Stimulated activated CD4-positive, alpha-beta T cell treated with anti-CD3 and anti-CD28 coated beads, Interleukin-12 subunit alpha, Interleukin-12 subunit beta, amount 100 ng/mL, for 48 hours (primary cell): ENCODE measurements at regions not wholly inside any gene's neighbourhood (a gene's known extent, or its start where the extent isn't known, plus 50 kb on each side); places are given as distances from the start of the nearest gene placed in this dataset.

Experiments used
- DNase-seq, 3 donors: peaks; one replicate each; pipeline ENCODE4 v3.0.0-alpha.2; 2020; ENCODE audit warnings: low read depth in 2 of 3, low spot score in 1 of 3

DNA sequence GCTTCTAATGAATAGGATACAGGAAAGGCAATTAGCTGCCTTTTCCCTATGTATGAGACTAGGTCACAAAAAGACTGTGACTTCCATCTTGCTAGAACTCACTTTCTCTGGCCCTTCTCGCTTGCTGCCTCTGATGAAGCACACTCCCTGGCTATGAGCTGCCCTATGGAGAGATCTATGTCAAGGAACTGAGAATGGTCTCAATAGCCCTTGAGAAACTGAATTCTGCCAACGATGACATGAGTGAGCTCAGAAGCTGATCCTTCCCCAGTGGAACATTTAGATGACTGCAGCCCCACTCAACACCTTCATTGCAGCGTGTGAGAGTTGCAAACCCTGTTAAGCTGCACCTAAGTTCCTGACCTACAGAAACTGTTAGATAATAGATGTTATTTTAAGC, 309.8 kb downstream of the COG6 start:
- DNase-seq: no peak

DNA sequence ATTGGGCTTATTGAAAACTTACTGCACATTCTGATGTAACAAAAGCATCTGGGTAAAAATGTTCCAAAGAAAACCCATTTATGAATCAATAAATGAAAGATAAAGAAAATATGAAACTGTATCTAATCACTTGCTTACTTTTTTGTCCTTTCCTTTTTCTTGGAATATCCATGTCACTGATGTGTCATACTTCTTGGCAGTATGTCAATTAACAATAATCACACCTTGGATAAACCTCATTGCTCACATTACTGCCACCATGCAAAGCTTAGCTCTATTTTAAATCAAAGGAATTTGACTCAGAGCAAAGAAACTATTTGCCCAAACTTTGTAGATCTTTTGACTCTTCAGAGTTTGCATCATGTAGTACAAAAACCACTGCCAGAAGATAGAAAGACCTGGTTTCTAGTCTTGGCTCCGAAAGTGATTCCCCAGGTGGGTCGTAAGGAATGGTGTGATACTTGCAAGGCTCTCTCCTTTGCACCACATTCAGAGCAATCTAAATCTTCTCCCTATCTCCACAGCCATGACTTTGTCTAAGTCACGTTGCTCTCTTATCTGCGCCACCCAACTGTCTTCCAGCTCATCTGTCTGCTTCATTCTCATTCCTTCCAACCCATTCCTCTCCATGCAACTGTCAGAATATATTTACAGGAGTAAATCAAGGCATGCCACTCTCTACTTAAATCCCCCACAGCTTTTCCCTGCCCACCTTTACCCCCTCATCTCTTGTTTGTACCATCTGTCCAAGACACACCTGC, 311.9 kb downstream of the COG6 start:
- DNase-seq: no peak

DNA sequence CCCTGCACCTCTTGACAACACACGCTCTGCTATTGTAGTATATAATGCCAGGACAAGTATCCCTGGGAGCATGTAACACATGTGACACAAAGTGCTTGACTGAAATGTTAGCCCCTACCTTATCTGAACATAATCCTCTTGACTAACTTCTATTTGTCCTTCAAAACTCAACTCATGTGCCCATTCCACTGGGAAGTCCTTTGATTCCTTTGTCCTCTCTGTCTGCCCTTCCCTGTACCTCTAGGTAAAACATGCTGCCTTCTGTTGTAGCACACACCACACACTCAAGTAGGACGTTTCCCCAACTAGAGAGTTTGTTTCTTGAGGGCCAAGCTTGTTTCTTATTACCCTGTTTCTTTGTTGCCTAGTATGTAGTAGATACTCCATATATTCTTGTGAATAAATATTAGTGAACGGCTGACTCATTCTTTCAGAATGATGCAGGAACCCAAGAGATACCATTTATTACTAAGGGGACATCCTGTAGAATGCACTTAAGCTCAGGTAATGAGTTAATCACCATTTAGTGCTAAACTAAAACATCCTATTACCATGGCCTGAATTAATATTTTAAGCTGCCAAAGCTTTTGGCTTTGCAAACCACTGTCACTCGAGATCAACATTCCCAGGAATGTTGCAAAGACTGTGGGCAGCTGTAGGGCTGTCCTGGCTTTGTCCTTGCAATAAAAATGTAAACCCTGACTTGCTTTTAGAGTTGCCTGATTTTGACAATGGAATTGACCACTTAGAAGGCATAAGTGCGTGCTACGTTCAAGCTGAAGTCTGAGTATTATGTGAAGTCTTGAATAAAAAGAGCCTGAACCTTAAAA, 313.4 kb downstream of the COG6 start:
- no peak for DNase-seq

DNA sequence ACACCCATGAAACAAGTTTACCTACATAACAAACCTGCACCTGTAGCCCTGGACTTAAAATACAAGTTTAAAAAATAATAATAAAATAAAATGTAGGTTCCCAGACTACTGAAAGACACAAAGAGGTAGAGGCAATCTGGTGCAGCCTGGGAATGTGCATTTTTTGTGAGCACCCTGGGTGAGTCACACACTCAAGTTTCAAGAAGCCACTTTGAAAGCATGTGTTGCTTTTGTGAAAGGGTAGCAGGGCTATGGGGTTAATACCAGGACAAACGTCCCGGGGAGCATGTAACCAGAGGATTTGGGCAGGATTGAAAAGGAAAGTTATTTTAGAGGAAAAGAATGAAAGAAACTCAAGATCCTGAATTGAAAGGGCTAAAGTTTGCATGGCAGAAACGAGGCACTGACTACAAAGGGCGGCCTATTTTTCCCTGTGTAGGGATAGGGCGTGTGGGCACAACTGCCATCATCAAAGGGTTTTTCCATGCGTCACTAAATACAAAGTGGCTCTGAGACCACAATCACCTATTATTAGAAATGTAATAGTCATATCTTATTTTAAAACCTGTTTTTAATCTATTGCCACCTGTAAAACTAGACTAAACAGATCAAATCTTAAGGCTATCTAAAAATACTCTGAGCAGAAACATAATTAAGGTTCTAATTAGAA, 314.9 kb downstream of the COG6 start:
- DNase-seq: no peak

DNA sequence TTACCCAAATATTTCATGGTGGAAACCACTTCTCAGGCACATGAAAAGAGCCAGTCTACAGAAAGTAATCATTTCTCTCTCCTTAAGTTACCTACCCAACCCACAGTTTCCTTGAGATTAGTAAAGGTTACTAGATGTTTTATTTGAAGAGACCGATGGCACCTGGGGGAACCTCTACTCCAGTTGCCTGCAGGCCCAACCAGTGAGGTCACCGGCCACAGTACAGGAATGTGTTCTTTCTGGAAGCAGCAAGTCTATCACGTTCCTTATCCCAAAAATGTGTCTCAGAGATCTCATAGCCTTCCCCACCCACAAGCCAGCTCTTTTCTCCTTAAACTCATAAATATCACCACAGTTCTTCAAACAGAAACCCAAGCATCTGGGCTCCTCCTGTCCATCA, 316.1 kb downstream of the COG6 start:
- DNase-seq: no peak

DNA sequence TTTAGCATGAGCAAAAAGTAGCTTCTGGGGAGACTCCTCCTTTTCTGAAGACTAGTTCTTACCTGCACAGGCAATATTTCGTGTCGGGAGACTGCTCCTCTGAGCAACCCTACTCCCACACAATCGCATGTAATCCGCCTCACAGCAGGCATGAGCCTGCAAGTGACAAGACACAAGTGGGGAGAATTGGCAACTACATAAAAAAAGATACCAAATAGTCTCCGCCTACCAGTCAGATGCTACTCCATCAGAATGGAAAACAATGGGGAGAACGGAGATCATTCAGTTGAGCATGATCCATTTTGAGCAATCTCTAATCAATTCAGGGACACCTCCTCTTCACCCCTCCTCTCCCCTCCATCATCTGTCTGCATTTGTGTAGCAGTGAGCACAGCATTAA, 321.0 kb downstream of the COG6 start:
- no peak for DNase-seq

DNA sequence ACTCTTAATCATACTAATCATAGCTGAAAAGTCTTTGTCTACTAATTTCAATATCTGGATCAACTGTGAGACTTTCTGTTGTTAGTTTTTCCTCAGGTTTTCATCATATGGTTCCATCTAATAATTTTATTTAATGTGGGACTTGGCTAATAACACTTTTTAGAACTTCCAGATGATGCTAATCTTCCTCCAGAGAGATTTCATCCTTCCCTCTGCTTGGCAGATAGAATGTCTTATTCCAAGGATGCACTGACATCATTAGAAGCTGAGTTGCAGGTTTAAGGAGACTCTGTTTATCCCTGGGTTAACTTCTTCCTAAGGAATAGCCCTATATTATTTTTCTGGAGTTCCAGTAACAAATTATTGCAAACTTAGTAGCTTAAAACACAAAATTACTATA, 325.6 kb downstream of the COG6 start:
- DNase-seq: no peak

DNA sequence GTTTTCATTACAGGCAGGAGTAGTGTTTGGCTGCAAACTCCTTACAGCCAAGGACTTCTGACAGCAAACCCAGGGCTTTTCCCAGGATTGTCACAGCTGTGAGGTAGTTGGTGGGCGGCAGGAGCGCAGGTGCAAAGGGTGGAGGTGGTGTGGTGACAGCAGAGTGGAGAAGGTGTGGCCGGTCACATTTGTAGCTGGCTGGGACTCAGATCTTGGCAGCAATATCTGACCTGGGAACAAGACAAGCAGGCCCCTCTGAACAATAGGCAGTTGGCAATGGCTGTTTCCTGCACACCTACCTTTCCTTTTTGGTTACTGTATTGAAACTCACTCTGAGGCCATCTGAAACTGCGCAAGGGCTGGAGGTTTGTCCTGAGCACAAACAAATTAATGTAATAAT, 327.3 kb downstream of the COG6 start:
- DNase-seq: no peak

DNA sequence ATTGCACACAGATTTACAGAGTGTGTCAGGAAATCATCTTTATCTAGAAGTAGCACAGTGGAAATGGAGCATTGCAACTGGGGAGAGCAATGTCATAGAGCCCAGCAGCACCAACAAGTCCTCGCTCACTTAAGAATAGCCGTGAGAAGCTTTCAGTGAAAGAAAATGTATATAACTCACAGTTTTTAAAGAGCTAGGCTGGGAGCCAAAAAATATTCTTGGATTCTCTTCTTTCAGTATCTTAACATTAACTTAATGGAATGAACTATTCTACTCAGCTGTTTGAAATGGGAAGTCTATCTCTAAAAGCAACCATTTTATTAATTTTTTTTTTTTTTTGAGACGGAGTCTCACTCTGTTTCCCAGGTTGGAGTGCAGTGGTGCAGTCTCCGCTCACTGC, 329.6 kb downstream of the COG6 start:
- no peak for DNase-seq

DNA sequence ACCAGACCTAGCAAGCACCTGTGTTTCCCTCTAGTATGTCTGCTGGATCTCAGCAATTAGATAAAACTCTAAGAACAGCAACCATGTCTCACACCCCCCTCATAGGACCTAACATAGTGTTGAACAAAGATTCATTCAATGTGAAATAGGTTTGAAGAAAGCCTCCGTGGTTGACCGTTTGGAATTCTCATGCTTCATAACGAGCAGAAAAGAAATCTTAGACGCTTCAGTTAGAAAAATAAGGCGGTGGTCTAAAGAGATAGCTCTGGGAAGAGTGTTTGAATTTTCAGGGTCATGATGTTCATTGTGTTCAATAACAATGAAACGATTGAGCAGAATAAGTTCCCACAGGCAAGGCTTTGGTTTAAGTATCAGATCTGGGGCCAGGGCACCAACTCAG, 332.9 kb downstream of the COG6 start:
- no peak for DNase-seq

DNA sequence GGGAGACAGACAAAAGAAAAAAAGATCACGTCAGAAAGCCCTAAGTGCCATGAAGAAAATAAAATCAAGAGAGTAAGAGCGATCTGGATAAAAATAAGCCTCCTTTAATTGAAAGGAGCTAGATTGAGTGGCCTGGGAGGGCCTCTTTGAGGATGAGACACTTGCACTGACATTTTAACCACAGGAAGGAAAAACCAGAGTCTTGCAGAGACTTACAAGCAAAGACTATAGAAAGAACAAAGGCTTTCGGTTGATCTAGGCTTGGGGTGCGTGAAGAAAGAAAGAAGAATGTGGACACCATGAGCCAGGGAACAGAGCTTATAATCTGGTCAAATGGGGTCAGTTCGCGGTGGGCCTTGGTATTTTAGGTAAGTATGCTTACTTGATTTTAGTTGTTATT, 342.7 kb downstream of the COG6 start:
- DNase-seq: peak in 1 of 3 donors; percentile 22

DNA sequence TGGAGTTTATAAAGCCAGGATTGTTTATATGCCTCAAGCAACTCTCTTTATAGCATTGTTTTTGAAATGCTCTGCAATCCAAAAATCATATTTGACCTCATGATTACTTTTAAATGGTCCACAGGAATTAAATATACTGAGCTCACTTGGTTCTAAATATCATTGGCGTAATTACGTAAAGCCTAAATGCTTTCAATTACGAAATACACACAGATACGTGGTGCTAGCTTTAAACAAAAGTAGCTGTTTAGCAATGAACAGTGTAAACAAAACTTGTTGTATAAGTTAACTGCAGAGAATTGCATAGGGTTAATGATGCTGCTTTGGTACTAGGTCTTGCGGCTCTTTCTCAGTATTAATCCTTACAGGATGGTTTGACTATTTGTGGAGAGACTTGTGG, 346.6 kb downstream of the COG6 start:
- DNase-seq: no peak

DNA sequence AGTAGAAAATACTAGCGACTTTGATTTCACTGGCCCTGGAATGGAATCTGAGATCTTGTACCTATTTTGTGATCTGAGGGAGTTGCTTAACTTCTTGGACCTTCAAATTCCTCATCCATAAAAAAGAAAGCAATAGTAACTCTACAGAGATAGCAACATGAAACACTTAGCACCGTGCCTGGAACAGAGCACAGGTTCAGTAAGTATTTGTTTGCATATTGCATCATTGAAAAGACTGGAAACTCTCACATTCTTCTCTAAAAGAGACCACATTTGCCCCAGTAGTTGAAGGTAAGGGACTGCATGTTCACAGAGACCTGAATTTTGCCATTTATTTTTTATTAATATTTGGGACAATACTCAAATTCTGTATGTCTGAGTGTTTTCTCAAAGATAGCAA, 358.1 kb downstream of the COG6 start:
- no peak for DNase-seq

DNA sequence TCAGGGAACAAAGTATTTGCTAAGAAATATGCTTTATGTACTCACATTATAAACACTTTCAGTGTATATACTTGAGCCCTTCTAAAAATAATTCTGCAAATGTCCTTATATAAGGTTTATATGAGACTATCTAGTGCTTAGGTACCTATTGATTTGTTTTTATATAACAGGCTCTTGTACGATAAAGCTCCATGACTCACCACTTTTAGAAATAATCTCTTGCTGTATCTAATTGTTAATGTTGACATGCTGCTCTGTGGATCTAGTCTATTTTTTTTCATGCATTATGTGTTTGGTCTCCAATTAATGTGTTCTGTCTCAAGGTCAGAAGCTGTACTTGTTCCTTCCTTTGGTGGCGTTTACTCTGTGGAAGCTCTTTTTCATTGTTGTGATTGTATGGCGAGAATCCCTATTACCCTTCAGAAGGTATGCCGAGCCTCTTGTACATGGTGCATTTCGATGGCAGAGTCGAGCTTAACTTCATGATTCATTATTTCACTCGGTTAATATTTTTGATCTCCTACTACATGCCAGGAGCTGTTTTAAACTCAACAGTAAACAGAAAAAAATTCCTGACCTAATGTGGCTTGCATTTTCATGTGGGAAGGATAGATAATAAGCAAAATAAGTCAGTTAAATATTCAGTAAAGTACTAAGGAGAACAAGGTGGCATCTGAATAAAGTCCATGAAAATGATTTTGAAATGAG, 361.6 kb downstream of the COG6 start:
- no peak for DNase-seq

DNA sequence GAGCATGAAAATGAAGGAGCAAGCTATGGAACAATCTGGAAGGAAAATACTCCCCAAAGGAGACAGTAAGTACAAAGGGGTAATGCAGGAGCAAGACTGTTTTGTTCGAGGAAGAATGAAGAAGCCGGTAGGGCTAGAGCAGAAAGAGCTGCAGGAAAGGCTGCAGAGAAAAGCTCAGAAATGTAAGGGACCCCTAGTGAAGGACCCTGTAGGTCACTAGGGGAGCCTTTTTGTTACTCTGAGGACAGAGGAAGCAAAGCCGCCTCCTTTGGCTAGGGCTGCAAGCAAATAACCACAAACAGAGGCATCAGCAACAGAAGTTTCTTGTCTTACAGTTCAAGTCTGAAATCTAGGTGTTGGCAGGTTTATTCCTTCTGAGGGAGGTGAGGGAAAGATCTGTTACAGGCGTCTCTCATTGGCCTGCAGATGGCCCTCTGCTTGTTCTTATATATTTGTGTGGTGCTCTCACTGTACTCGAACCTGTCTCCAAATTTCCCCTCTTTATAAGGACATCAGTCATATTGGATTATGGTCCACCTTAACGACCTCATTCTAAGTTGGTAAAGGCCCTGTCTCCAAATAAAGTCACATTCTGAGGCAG, 362.3 kb downstream of the COG6 start:
- no peak for DNase-seq

DNA sequence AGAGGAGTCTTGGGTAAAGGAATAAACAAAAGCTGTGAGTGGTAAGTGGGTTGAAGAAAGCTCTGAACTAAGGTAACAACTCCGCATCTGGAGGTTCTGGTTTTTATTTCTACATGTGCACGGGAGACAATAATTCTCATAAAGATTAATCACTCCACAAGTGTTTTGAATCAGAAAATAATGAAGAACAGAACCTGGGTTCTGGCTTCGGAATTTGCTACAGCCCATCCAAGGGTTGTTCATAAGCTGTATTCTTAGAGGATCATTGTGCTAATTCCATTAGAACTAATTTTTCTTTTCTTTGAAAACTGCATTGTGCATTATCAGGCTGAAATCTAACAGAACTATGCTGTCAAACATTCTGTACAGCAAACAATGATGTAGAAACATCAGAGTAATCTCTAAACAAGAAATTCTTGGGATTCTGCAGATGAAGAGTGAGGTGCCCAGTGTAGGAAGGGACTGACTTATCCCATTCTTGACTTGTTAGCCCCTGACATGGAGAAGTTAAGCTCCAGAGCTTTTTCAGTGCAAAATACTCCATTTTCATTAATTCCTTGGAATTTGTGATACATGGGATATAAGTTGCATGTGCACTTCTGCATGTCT, 368.2 kb downstream of the COG6 start:
- DNase-seq: no peak

DNA sequence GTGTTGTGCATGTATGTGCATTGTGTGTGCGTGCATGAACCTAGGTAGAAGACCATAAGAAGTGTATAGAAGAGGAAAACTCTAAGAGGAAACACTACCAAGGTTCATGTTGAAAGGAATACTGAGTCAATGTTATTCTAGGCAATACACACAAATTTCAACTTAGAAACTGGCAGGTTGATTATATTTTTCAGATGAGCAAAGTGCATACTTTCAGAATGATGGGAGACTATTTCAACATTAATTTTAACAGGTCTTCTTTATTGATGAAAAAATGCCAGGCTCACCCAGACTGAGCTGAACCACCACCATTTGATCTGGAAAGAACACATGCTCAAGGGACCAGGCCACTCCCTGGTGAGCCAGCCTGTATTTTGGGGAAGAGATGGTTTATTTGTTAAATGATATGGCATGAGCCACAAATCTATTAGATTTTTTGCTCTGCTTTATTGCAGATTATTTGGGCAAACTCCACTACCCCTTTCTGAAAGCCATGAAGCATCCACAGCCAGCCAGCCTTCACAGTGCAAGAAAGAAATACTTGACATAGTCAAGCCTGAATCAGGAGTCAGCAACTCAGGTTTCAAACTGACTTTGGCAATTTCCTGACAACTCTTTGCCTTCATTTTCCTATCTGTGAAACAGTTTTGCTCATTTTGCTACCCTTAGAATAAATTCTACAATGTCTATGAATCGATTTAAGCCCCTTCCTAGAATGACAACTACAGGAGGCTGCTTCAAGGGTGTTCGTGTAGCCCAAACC, 368.9 kb downstream of the COG6 start:
- DNase-seq: no peak

DNA sequence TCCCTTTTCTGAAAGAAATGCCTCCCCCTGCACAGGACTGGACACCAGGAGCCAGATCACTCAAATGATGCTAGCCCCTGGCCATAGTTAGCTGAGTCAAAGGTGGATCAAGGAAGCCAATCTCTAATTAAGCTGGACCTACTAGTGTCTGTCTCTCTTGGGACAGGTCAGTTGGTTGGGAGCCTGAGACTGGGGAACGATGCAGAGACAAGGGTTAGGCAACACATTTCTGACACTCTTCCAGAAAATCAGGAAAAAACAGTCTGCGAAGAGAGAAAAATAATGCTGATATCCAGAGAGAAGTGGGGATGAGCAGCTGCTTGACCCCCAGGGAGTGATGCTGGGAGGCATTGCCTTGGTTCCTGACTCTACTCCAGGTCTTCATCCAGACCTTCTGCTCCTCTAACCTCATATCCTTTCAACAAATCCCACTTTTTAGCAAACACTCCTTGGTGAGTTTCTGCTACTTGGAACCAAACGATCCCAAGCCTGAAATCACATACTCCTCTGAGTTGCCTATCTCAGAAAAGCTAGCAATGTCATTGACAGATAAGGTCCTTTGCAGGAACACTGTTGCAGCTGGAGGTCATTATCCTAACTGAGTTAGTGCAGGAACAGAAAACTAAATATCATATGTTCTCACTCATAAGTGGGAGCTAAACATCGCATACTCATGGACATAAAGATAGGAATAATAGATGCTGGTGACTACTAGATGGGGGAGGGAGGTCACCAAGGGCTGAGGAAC, 369.7 kb downstream of the COG6 start:
- no peak for DNase-seq

DNA sequence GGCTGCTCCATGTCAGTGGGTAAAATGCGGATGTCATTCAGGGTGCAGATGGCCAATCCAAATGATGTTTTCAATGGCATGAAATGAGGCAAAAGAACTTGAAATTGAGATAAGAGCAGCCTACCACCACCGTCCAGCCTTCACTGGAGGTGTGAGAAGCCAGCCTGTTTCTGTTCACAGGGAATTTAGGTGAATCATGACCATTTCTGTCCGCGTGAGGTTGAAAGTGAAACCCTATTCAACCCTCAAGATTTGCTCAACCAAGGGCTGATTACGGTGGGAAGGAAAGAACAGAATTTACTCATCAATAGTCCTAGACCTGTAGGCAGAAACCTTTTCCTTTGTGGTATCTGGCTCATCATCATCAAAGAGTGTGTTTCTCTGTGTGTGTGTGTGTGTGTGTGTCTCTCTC, 370.7 kb downstream of the COG6 start:
- DNase-seq: peak; percentile 56 to 64 (median 57)
